ENCODE measurements at regions not wholly inside any gene's neighbourhood (a gene's known extent, or its start where the extent isn't known, plus 50 kb on each side); places are given as distances from the start of the nearest gene placed in this dataset.

DNA sequence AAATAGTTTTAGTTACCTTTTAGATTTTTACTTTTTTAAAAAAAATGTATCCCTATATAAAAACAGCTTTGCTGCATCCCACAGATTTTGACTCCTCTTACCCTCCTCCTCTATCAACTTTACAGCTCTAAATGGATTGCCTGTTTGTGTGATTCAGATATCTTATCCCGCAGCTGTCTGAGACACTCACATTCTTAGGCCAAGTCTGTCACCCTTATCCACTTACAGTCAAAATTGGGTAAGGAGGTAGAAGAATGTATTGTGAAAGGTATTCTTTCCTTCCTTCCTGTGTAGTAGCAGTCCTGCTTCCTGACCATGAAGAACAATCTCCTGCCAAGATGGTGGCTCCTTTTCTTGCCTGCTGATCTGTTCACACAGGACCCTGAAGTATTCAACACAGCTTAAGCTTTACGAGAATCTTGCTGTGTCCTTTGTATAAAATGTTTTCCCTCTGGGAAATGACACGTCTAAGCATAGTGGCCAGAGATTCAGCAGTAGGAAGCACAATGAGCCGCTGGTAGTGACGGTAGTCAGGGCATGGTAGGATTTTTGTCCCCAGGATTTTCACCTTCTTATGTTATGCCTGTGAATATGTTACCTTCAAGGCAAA, 67.7 kb upstream of the ST8SIA4 start:
- no peak for DNase-seq

DNA sequence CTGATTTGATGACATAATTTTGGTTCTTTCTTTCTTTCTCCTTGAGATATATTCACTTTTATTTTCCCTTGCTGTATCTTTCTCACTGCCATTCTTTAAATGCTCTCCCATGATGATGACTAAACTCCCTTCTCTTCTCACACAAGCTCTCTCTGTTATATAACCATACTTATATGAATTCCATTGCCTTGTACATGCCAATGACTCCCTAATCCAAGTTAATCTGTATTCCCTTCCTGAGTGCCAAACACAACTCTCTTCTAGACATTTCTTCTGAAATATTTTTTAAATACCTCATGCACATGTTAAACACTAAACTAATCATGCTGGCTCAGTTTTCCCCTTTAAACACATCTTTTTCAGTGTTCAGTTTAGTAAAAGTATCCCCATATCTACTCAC, 62.2 kb upstream of the ST8SIA4 start:
- DNase-seq: no peak
